MM.1S (cell line): ENCODE measurements at regions not wholly inside any gene's neighbourhood (a gene's known extent, or its start where the extent isn't known, plus 50 kb on each side); places are given as distances from the start of the nearest gene placed in this dataset.

Experiments
- DNase-seq: peaks from one replicate; pipeline ENCODE4 v3.0.0-alpha.2; 2015
- H2AFZ ChIP-seq: fragments of 300-600 bp; sonication (generic); 2 replicates; pipeline ENCODE4 v1.6.0; 2016; ENCODE audit warnings: antibody characterized with exemption, low read length
- H3F3A ChIP-seq: fragments of 300-600 bp; sonication (generic); 2 replicates; pipeline ENCODE4 v1.6.1; 2016; ENCODE audit warnings: mild to moderate bottlenecking, antibody characterized with exemption, low read length, moderate library complexity, mixed read lengths; ENCODE audit not compliant: insufficient read depth
- H3K27ac ChIP-seq: fragments of 300-600 bp; sonication (generic); 2 replicates; pipeline ENCODE4 v1.5.1; 2016; ENCODE audit warnings: mild to moderate bottlenecking, low read length
- H3K27me3 ChIP-seq: fragments of 300-600 bp; sonication (generic); replicated peaks from 2 replicates; pipeline ENCODE4 v1.6.0; 2016; ENCODE audit warnings: low read length; ENCODE audit not compliant: insufficient read depth
- H3K36me3 ChIP-seq: fragments of 300-600 bp; sonication (generic); replicated peaks from 2 replicates; pipeline ENCODE4 v1.6.1; 2016; ENCODE audit warnings: mild to moderate bottlenecking, low read length, mixed read lengths; ENCODE audit not compliant: insufficient read depth
- H3K4me1 ChIP-seq: fragments of 300-600 bp; sonication (generic); 2 replicates; pipeline ENCODE4 v1.6.1; 2016; ENCODE audit warnings: low read length, mixed read lengths
- H3K4me2 ChIP-seq: fragments of 300-600 bp; sonication (generic); 2 replicates; pipeline ENCODE4 v1.6.0; 2016; ENCODE audit warnings: low read depth, low read length
- H3K4me3 ChIP-seq: fragments of 300-600 bp; sonication (generic); 2 replicates; pipeline ENCODE4 v1.5.1; 2016; ENCODE audit warnings: low read length, mixed read lengths
- H3K79me2 ChIP-seq: fragments of 300-600 bp; sonication (generic); 2 replicates; pipeline ENCODE4 v1.6.1; 2016; ENCODE audit warnings: mixed run types, low read length, mixed read lengths
- H3K9ac ChIP-seq: fragments of 300-600 bp; sonication (generic); 2 replicates; pipeline ENCODE4 v1.6.1; 2016; ENCODE audit warnings: low read length, mixed read lengths
- H3K9me2 ChIP-seq: fragments of 300-600 bp; sonication (generic); replicated peaks from 2 replicates; pipeline ENCODE4 v1.6.1; 2016; ENCODE audit warnings: mild to moderate bottlenecking, low read length, mixed read lengths; ENCODE audit not compliant: insufficient read depth
- H3K9me3 ChIP-seq: fragments of 300-600 bp; sonication (generic); replicated peaks from 2 replicates; pipeline ENCODE4 v1.6.1; 2016; ENCODE audit warnings: mild to moderate bottlenecking, low read length, mixed read lengths; ENCODE audit not compliant: insufficient read depth
- H4K20me1 ChIP-seq: fragments of 300-600 bp; sonication (generic); 2 replicates; pipeline ENCODE4 v1.6.1; 2016; ENCODE audit warnings: mild to moderate bottlenecking, low read length, moderate library complexity, mixed read lengths; ENCODE audit not compliant: insufficient read depth
- EZH2 ChIP-seq: fragments of 300-600 bp; sonication (generic); optimal IDR thresholded peaks from 2 replicates; pipeline ENCODE3; 2017; ENCODE audit warnings: low read depth, mild to moderate bottlenecking, antibody characterized with exemption, low read length, mixed read lengths
- EZH2phosphoT487 ChIP-seq: fragments of 300-600 bp; sonication (generic); IDR thresholded peaks from 2 replicates; pipeline ENCODE4 v1.6.1; 2018; ENCODE audit warnings: antibody characterized with exemption, low read length
- TF ChIP-seq, protein P1 (sequence below): fragments of 300-600 bp; sonication (generic); IDR thresholded peaks from 2 replicates; pipeline ENCODE4 v1.5.1; 2016; ENCODE audit warnings: antibody characterized with exemption, low read length, mixed read lengths

DNA sequence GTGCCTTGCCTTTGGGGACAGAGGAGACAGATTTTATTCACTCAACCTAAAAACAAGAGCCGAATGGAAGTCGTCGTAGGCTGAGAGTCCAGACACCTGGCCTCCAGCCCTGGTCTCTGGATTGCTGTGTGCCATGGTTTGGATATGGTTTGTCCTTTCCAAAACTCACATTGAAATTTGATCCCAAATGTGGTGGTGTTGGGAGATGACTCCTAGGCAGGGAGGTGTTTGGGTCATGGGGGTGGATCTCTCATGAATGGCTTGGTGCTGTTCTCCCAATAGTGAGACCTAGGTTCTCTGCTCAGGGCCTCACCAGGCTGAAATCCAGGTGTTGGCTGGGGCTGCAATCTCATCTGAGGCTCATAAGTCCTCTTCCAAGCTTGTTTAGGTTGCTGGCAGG is 75.5 kb downstream of the FOXD2 start:
- Histone ChIP-seq H3K27me3 (peaks cover 2% of the 10 kb centered on the region; the same call in 1 of the 2 replicates), H3K9me3 (no peaks in the 10 kb centered on the region), H3F3A (no peaks in the 10 kb centered on the region), H3K9ac (no peak overlapping the region), H2AFZ (no peak overlapping the region), H4K20me1 (no peaks in the 10 kb centered on the region), H3K36me3 (no peaks in the 10 kb centered on the region), H3K9me2 (no peaks in the 10 kb centered on the region), H3K4me3 (no peak overlapping the region), H3K79me2 (no peaks in the 10 kb centered on the region), H3K27ac (no peak overlapping the region), H3K4me2 (no peak overlapping the region), H3K4me1 (no peaks in the 10 kb centered on the region)
- no peak for DNase-seq
- TF ChIP-seq EZH2, result no peak
- no peak for TF ChIP-seq EZH2phosphoT487
- TF ChIP-seq, protein P1, sequence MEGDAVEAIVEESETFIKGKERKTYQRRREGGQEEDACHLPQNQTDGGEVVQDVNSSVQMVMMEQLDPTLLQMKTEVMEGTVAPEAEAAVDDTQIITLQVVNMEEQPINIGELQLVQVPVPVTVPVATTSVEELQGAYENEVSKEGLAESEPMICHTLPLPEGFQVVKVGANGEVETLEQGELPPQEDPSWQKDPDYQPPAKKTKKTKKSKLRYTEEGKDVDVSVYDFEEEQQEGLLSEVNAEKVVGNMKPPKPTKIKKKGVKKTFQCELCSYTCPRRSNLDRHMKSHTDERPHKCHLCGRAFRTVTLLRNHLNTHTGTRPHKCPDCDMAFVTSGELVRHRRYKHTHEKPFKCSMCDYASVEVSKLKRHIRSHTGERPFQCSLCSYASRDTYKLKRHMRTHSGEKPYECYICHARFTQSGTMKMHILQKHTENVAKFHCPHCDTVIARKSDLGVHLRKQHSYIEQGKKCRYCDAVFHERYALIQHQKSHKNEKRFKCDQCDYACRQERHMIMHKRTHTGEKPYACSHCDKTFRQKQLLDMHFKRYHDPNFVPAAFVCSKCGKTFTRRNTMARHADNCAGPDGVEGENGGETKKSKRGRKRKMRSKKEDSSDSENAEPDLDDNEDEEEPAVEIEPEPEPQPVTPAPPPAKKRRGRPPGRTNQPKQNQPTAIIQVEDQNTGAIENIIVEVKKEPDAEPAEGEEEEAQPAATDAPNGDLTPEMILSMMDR, result no peak

DNA sequence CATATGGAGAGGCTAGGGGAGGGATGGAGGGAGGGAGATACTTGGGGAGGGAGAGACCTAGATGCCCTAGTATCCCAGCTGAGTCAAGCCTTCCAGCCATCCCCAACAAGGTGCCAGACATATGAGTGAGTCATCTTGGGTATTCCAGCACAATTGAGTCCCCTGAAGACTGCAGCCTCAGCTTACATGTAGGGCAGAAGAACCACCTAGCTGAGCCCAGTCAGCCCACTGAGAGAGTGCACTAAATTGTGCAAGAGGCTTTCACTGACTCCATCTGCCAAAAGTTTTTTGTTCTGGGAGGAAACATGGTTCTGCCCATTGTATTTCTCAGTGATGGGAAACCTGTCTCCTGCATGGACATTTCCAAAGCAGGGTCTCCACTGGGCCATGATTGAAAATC is 76.4 kb downstream of the FOXD2 start:
- Histone ChIP-seq H3K9me2 (no peaks in the 10 kb centered on the region), H3K79me2 (no peaks in the 10 kb centered on the region), H3K9me3 (no peaks in the 10 kb centered on the region), H3K4me2 (no peak overlapping the region), H3K9ac (no peak overlapping the region), H3F3A (no peaks in the 10 kb centered on the region), H4K20me1 (no peaks in the 10 kb centered on the region), H3K4me1 (no peaks in the 10 kb centered on the region), H3K27me3 (no peaks in the 10 kb centered on the region), H3K36me3 (no peaks in the 10 kb centered on the region), H3K4me3 (no peak overlapping the region), H2AFZ (no peak overlapping the region), H3K27ac (no peak overlapping the region)
- TF ChIP-seq EZH2phosphoT487 (no peak), EZH2 (no peak)
- TF ChIP-seq, protein P1, result no peak
- no peak for DNase-seq

DNA sequence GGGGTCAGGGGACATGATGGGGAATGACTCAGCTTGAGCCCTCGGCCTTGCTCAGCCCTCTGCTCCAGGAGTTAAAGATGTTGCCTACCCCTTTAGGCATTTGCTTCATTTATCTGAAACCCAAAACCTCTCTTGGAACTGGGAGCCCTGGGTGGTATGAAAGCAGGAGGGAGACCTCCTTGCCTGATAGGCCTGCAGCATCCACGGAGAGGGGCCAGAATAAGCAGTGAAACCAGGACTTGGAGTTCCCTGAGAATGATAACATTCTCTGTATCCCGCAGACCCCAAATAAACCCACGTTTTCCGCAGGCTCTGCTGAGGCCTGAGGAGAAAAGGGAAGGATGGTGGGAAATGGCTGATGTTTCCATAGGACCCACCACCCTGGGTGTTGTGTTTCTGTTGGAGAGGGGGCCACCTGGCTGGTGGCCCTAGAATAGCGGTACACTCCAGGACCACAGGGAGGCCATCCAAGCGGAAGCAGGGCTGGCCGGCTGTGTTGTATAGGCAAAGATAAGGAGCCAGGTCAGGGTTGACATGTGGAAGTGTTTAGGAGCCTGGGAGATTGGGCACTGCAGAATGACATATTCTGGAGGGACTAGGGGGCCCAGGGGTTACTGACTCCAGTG is 77.4 kb downstream of the FOXD2 start:
- no peaks in the 10 kb centered on the region for H3K27me3 ChIP-seq
- no peak for DNase-seq

More for the DNA sequence above, 77.4 kb downstream of the FOXD2 start:
- Histone ChIP-seq H3K9me2 (no peaks in the 10 kb centered on the region), H3K4me2 (no peak overlapping the region), H3K27ac (no peak overlapping the region), H3K9me3 (no peaks in the 10 kb centered on the region), H2AFZ (no peak overlapping the region), H3F3A (no peaks in the 10 kb centered on the region), H3K4me3 (no peak overlapping the region), H4K20me1 (no peaks in the 10 kb centered on the region), H3K9ac (no peak overlapping the region), H3K36me3 (no peaks in the 10 kb centered on the region), H3K4me1 (no peaks in the 10 kb centered on the region), H3K79me2 (no peaks in the 10 kb centered on the region)
- TF ChIP-seq EZH2phosphoT487 (no peak), EZH2 (no peak)
- TF ChIP-seq, protein P1, result no peak
